ENCODE measurements at regions not wholly inside any gene's neighbourhood (a gene's known extent, or its start where the extent isn't known, plus 50 kb on each side); places are given as distances from the start of the nearest gene placed in this dataset.

- TF ChIP-seq CTCF (IDR thresholded peaks at IDR 0.05) = no peak
- TF ChIP-seq EP300 (IDR thresholded peaks at IDR 0.05) = no peak
Observed at GRCh38 chr15:81532001-81532400, 158.0 kb upstream of the TMC3 start.
